ENCODE measurements at regions not wholly inside any gene's neighbourhood (a gene's known extent, or its start where the extent isn't known, plus 50 kb on each side); places are given as distances from the start of the nearest gene placed in this dataset.

GRCh38 chr12:91982946-91983345 lies 162.7 kb downstream of the BTG1 start:
- no peak for TF ChIP-seq POLR2A (IDR thresholded peaks at IDR 0.05)
- TF ChIP-seq CTCF (IDR thresholded peaks at IDR 0.05): no peak

All from heart left ventricle (tissue), 13 donors.